NCI-H2227 treated with DMSO at 0.1 percent for 48 hours (cell line): ENCODE measurements at regions not wholly inside any gene's neighbourhood (a gene's known extent, or its start where the extent isn't known, plus 50 kb on each side); places are given as distances from the start of the nearest gene placed in this dataset.
"Not testable (repeated sequence)": the region's sequence is repeated elsewhere in the genome, so short reads cannot be mapped to it uniquely, and the experiment has no call there.

Source experiments
- DNase-seq: peaks from one replicate; lab custom pipeline; 2025; lab: John Stamatoyannopoulos, UW

- DNase-seq, result no peak
Observed at GRCh38 chr6:12509060-12509459, 207.5 kb upstream of the PHACTR1 start.

- DNase-seq, result peak; percentile 3
Observed at GRCh38 chr6:12516070-12516469, 200.5 kb upstream of the PHACTR1 start.

DNA sequence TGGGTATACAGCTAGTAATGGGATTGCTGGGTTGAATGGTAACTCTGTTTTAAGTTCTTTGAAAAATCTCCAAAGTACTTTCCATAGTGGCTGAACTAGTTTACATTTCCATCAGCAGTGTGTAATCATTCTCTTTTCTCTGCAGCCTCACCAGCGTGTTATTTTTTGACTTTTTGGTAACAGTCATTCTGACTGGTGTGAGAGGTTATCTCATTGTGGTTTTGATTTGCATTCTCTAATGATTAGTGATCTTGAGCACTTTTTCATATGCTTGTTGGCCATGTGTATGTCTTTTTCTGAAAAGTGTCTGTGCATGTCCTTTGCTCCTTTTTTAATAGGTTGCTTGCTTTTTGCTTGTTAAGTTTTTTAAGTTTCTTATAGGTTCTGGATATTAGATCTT is 194.2 kb upstream of the PHACTR1 start:
- no peak for DNase-seq

- no peak for DNase-seq
Observed at GRCh38 chr6:12523726-12524125, 192.8 kb upstream of the PHACTR1 start.

DNA sequence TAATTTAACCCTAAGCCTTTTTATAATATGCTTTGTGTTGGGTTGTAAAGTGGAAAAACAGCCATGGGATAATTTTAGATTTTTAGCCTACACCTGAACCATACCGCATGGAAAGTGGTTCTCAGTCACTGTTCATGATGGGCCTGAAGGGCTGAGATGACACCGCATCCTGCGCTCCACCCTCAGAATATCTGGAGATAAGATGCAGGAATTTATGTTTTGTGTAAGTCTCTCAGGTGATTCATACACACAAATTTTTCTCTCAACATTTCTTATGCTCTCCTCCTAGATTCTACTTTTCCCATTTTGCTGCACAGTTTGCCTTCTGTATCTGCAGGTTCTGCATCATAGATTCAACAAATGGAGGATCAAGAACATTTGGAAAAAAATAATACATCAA is 191.3 kb upstream of the PHACTR1 start:
- no peak for DNase-seq

- DNase-seq, result no peak
Observed at GRCh38 chr6:12527339-12527738, 189.2 kb upstream of the PHACTR1 start.

GRCh38 chr6:12528136-12528535 is 188.4 kb upstream of the PHACTR1 start:
- no peak for DNase-seq

DNA sequence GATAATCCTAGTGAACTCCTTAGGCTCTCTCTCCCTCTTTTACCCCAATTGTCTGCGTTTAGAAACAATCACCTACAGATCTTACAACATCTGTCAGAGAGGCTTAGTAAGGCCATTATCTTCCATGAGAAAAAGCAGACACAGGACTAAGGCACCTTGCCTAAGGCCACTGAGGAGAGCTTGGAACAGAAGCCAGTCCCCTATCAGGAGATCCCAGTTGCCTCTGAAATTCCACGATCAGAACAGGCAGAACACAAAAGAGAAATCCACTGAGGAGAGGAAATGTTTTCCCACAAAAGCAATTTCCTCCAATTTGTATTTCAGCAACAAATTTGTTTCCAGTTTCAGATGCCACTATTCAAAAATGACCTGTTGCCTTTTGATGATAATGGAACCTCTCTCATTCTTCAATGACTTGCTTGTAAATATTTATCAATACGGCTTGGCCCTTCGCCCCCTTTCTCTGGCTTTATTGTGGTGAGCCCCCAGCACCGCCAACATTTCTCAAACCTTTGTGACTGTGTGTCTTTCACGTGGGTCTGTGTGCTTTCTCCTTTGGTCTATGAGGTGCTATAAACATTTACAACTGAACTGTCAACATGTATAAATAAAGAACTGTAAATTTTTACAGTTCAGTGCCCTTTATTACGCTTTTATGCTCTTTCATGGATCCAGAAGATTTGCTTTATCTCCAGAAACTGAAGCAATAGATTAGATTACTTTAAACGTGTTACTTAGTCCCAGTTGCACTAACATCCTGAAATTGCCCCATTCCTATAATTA is 187.8 kb upstream of the PHACTR1 start:
- no peak for DNase-seq

- no peak for DNase-seq
Observed at GRCh38 chr6:12529364-12530019, 187.1 kb upstream of the PHACTR1 start.

- no peak for DNase-seq
Observed at GRCh38 chr6:12530345-12530744, 186.2 kb upstream of the PHACTR1 start.

GRCh38 chr6:12533586-12533985 is 183.0 kb upstream of the PHACTR1 start:
- DNase-seq, result no peak

GRCh38 chr6:12534069-12534853 is 182.3 kb upstream of the PHACTR1 start:
- no peak for DNase-seq

GRCh38 chr6:12535586-12536314 is 180.8 kb upstream of the PHACTR1 start:
- DNase-seq, result no peak

DNA sequence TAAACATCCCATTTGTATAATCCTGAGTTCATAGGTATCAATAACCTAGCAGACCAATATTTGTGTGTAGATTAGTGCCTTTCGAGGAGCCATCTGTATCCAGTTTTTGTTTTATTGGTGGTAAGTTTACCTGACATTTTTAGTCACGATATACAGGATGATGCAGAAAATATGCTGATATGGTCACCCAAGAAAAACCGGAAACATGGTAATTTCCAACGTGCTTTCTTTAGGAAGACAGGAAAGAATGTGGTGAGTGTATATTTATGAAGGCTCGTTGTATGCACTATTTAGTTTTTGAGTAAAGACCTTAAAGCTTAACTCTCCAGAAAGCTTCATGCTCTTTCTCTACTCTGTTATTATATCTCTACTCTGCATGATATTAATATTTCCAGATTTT is 180.2 kb upstream of the PHACTR1 start:
- DNase-seq, result no peak

DNA sequence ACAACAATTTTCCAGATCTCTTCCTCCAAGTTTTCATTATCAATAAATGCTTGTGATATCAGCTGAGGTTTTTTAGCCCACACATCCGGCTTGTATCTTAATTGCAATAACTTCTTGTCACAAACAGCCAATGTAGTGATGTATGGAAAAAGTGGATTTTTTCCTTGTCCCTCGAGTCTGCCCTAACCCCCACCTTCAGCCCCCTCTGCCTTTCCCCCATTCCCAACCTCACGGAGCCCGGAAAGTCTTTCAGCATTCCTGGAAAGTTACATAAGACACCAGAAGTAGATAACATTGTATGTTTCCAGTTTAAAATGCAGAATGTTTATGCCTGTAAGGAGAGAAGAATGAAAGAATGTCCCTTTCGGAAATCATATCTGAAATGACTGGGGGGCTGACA is 179.2 kb upstream of the PHACTR1 start:
- DNase-seq, result no peak

GRCh38 chr6:12538881-12539357 is 177.6 kb upstream of the PHACTR1 start:
- no peak for DNase-seq

GRCh38 chr6:12542319-12543115 is 174.1 kb upstream of the PHACTR1 start:
- DNase-seq, result not testable (repeated sequence)

- no peak for DNase-seq
Observed at GRCh38 chr6:12543953-12544352, 172.6 kb upstream of the PHACTR1 start.

- no peak for DNase-seq
Observed at GRCh38 chr6:12544821-12545565, 171.6 kb upstream of the PHACTR1 start.

DNA sequence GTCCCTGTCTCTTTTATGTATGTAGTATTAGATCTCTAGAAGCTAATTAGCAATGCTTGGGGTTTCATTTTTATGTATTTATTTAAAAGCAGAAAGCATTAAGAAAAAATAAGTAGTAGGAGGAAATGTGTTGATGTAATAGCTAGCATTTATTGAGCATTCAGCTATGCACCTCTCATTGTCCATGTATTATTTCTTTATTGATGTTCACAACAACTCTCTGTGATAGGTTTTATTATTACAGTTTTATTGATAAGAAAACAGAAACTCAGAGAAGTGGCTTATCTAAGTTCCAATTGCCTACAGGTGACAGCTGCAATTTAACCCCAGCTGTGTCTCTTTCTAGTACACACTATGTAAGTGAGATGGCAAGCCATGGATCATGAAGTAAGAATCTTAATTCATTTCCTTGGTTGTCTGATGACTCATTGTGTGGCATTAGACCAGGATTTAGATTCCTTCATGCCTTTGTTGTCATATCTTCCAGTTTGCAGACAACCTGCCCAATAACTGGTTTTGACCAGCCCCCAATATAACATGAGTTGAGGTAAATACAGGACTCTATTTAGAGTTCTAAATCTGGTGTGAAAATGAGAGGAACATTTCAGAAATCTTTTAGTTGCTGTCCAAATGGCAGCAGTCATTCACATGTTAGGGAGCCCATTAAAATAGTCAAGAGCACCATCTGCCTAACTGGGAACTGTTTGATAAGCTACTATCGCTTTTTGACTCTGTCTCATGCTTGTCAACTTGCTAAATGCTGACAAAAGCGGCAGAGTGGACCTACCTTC is 170.8 kb upstream of the PHACTR1 start:
- DNase-seq, result no peak
